22Rv1 (cell line): ENCODE measurements at regions not wholly inside any gene's neighbourhood (a gene's known extent, or its start where the extent isn't known, plus 50 kb on each side); places are given as distances from the start of the nearest gene placed in this dataset.

Experiments used
- H3K27ac ChIP-seq: fragments of 450-650 bp; 2 replicates; pipeline ENCODE4 v1.5.1; 2017
- CTCF ChIP-seq: fragments of 450-650 bp; IDR thresholded peaks from 2 replicates; pipeline ENCODE4 v1.5.1; 2017; ENCODE audit warnings: mild to moderate bottlenecking
- ZFX ChIP-seq: fragments of 450-650 bp; IDR thresholded peaks from 2 replicates; pipeline ENCODE4 v1.6.1; 2017; ENCODE audit warnings: antibody characterized with exemption, borderline replicate concordance

GRCh38 chrX:20498851-20499635 lies 232.3 kb upstream of the RPS6KA3 start:
- H3K27ac ChIP-seq, result no peak overlapping the region
- TF ChIP-seq ZFX (no peak), CTCF (no peak)

- no peak for TF ChIP-seq ZFX
- TF ChIP-seq CTCF, result no peak
- H3K27ac ChIP-seq, result no peak overlapping the region
Observed at GRCh38 chrX:20495575-20495974, 228.9 kb upstream of the RPS6KA3 start.

- TF ChIP-seq ZFX, result no peak
- TF ChIP-seq CTCF, result no peak
Observed at GRCh38 chrX:20488473-20488872, 221.8 kb upstream of the RPS6KA3 start.

DNA sequence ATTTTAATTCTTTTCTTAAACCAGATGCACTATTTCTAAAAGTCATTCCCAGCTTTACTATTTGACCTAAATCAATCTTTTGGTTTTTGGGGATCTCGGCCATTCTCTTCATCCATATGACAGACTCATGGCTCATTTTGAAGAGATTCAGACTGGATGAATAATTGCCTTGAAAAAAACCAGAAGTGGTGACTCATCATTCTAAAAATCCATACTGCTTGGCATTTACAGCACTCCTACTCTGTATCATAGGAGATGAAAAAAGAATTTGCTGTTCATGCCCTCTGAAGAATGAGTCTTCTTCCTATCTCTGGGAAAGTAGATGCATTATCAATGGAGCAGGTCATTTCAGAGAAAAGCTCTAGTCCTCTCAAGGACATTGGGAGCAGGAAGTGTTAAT lies 220.5 kb upstream of the RPS6KA3 start:
- TF ChIP-seq CTCF, result no peak
- TF ChIP-seq ZFX, result no peak
- H3K27ac ChIP-seq, result no peak overlapping the region

More at GRCh38 chrX:20488473-20488872, 221.8 kb upstream of the RPS6KA3 start:
- H3K27ac ChIP-seq, result no peak overlapping the region

DNA sequence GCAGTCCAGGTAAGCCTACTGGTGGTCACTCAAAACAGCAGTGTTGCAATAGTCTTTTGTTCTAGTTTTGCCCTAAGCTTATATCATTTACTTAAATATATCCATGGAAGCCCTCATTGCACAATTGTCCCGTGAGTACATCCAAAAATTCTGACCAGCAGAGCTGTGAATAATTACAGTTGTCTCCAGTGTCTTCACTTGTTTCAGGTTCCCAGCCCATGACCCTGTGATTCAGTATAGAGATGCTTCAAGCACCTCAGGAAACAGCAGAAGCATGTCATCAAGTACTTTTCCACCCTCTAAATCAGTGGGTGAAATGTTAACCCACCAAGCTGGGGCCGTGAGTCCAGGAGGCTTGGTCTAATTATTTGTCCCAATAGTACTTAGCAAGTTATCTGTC lies 214.9 kb upstream of the RPS6KA3 start:
- no peak overlapping the region for H3K27ac ChIP-seq
- TF ChIP-seq ZFX, result no peak
- TF ChIP-seq CTCF, result no peak

- H3K27ac ChIP-seq, result no peak overlapping the region
- TF ChIP-seq CTCF, result no peak
- TF ChIP-seq ZFX, result no peak
Observed at GRCh38 chrX:20479896-20480295, 213.2 kb upstream of the RPS6KA3 start.

- no peak for TF ChIP-seq ZFX
- TF ChIP-seq CTCF, result no peak
- H3K27ac ChIP-seq, result no peak overlapping the region
Observed at GRCh38 chrX:20479048-20479447, 212.3 kb upstream of the RPS6KA3 start.
